Endodermal cell (in vitro differentiated cells): ENCODE measurements at regions not wholly inside any gene's neighbourhood (a gene's known extent, or its start where the extent isn't known, plus 50 kb on each side); places are given as distances from the start of the nearest gene placed in this dataset.
A peak's percentile ranks its signal among the peaks of the same experiment; 100 is the strongest.

ENCODE experiments used
- DNase-seq: peaks from one replicate; pipeline ENCODE4 v3.0.0-alpha.2; 2017
- H3K27ac ChIP-seq: 2 replicates; pipeline ENCODE4 v1.5.1; 2013; ENCODE audit warnings: mild to moderate bottlenecking, low read depth, low read length, moderate library complexity
- H3K27me3 ChIP-seq: 2 replicates; pipeline ENCODE4 v1.6.1; 2013; ENCODE audit warnings: mild to moderate bottlenecking, low read length, moderate library complexity; ENCODE audit not compliant: insufficient read depth, control insufficient read depth, poor library complexity, severe bottlenecking
- H3K36me3 ChIP-seq: 2 replicates; pipeline ENCODE4 v1.7.0; 2013; ENCODE audit warnings: mild to moderate bottlenecking, low read length, moderate library complexity; ENCODE audit not compliant: control insufficient read depth, insufficient read depth
- H3K4me1 ChIP-seq: one replicate; pipeline ENCODE4 v1.7.0; 2013; ENCODE audit warnings: low read length; ENCODE audit not compliant: control insufficient read depth, insufficient read depth
- H3K4me3 ChIP-seq: 2 replicates; pipeline ENCODE4 v1.5.1; 2013; ENCODE audit warnings: mild to moderate bottlenecking, low read length, moderate library complexity
- H3K9ac ChIP-seq: 2 replicates; pipeline ENCODE4 v1.6.1; 2013; ENCODE audit warnings: mild to moderate bottlenecking, low read length, moderate library complexity; ENCODE audit not compliant: poor library complexity, severe bottlenecking; ENCODE audit errors: extremely low read depth
- H3K9me3 ChIP-seq: 2 replicates; pipeline ENCODE4 v1.6.1; 2013; ENCODE audit warnings: mild to moderate bottlenecking, low read length, moderate library complexity; ENCODE audit not compliant: control insufficient read depth
- H3K27ac Mint-ChIP-seq: 2 replicates; pipeline ENCODE4 v1.8.0; 2020; ENCODE audit warnings: mixed read lengths
- H3K27me3 Mint-ChIP-seq: 2 replicates; pipeline ENCODE4 v1.8.0; 2021; ENCODE audit warnings: mild to moderate bottlenecking, mixed read lengths; ENCODE audit not compliant: insufficient read depth
- H3K36me3 Mint-ChIP-seq: 2 replicates; pipeline ENCODE4 v1.8.0; 2020; ENCODE audit warnings: low read depth, mixed read lengths
- H3K4me1 Mint-ChIP-seq: 2 replicates; pipeline ENCODE4 v1.8.0; 2020; ENCODE audit warnings: mixed read lengths
- H3K4me3 Mint-ChIP-seq: 2 replicates; pipeline ENCODE4 v1.8.0; 2020; ENCODE audit warnings: mild to moderate bottlenecking, moderate library complexity, mixed read lengths
- H3K9me3 Mint-ChIP-seq: 2 replicates; pipeline ENCODE4 v1.8.0; 2020; ENCODE audit warnings: mild to moderate bottlenecking, mixed read lengths
- WGBS, 2 experiments: methylation state at CpG; one replicate each; pipeline versions ENCODE4 v1.1.5 to v1.1.7; 2013; ENCODE audit warnings: missing lambda C conversion rate in 2 of 2, mixed read lengths in 1 of 2; ENCODE audit not compliant: insufficient coverage in 1 of 2, insufficient read length in 1 of 2; 5-methylcytosine and 5-hydroxymethylcytosine counted together
- TF ChIP-seq, protein P1 (sequence below): fragments of 200-600 bp; sonication (generic); conservative IDR thresholded peaks from 2 replicates; pipeline ENCODE4 v1.5.0; 2021; ENCODE audit warnings: antibody characterized with exemption, mild to moderate bottlenecking

DNA sequence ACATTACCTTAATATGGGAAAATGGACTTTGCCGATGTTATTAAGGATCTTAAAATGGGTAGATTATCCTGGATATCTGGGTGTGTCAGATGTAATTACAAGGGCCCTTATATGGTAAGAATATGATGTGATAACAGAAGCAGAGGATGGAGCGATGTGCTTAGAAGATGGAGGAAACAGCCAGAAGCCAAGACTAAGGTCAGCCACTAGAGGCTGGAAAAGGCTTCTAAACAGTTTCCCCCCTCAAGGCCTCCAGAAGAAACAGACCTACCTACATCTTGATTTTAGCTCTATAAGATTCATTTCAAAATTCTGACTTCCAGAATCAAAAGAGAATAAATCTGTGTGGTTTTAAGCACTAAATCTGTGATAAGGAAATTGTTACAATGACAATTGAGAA, 131.9 kb downstream of the CAAP1 start:
- 91% methylated on average over 2 of the region's 2 CpGs; no CpG with 5 or more reads in 1 of the 2 experiments for WGBS, 2 experiments
- no peaks in the 10 kb centered on the region for H3K27me3 ChIP-seq
- no peak for DNase-seq

DNA sequence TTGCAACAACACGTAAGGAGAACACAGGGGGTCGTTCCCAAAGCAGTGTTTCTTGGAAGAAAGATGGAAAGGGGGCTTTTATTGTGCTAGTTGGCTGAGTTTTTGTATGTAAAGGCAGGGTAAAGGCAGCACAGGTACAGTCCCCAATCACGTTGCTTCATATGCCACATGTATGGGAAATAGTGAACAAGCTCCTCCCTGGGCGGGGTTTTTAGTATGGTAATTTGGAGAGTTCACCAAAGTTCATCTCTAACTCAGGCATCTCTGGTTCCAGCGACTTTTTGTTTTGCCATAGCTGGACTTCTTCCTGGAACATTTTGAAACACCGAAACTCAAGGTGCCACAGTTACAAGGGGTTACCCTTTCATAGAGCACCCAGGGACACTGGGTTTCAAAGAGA, 133.9 kb downstream of the CAAP1 start:
- Histone ChIP-seq H3K4me1 (peaks cover 10% of the 10 kb centered on the region), H3K4me3 (no peak overlapping the region), H3K36me3 (no peaks in the 10 kb centered on the region), H3K9me3 (no peaks in the 10 kb centered on the region), H3K27ac (no peak overlapping the region), H3K9ac (no peak overlapping the region), H3K27me3 (no peaks in the 10 kb centered on the region)
- 72 to 93% methylated on average over 4 to 6 of the region's 6 CpGs for WGBS, 2 experiments
- no peak for DNase-seq
- H3K36me3 Mint-ChIP-seq: no peaks in the 10 kb centered on the region
- H3K9me3 Mint-ChIP-seq: no peaks in the 10 kb centered on the region
- no peaks in the 10 kb centered on the region for H3K27me3 Mint-ChIP-seq
- no peak overlapping the region for H3K27ac Mint-ChIP-seq
- H3K4me3 Mint-ChIP-seq: no peak overlapping the region
- TF ChIP-seq, protein P1, sequence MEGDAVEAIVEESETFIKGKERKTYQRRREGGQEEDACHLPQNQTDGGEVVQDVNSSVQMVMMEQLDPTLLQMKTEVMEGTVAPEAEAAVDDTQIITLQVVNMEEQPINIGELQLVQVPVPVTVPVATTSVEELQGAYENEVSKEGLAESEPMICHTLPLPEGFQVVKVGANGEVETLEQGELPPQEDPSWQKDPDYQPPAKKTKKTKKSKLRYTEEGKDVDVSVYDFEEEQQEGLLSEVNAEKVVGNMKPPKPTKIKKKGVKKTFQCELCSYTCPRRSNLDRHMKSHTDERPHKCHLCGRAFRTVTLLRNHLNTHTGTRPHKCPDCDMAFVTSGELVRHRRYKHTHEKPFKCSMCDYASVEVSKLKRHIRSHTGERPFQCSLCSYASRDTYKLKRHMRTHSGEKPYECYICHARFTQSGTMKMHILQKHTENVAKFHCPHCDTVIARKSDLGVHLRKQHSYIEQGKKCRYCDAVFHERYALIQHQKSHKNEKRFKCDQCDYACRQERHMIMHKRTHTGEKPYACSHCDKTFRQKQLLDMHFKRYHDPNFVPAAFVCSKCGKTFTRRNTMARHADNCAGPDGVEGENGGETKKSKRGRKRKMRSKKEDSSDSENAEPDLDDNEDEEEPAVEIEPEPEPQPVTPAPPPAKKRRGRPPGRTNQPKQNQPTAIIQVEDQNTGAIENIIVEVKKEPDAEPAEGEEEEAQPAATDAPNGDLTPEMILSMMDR: no peak
- peaks cover 20% of the 10 kb centered on the region for H3K4me1 Mint-ChIP-seq

More for the DNA sequence above, 131.9 kb downstream of the CAAP1 start:
- no peak overlapping the region for H3K27ac ChIP-seq
- H3K4me1 ChIP-seq: no peaks in the 10 kb centered on the region
- no peaks in the 10 kb centered on the region for H3K36me3 Mint-ChIP-seq
- no peak overlapping the region for H3K27ac Mint-ChIP-seq
- H3K4me1 Mint-ChIP-seq: peaks cover 2% of the 10 kb centered on the region
- TF ChIP-seq, protein P1: peak; percentile 52
- no peaks in the 10 kb centered on the region for H3K9me3 ChIP-seq
- no peaks in the 10 kb centered on the region for H3K36me3 ChIP-seq
- no peaks in the 10 kb centered on the region for H3K9me3 Mint-ChIP-seq
- no peak overlapping the region for H3K4me3 Mint-ChIP-seq
- H3K9ac ChIP-seq: no peak overlapping the region
- H3K4me3 ChIP-seq: no peak overlapping the region
- no peaks in the 10 kb centered on the region for H3K27me3 Mint-ChIP-seq

DNA sequence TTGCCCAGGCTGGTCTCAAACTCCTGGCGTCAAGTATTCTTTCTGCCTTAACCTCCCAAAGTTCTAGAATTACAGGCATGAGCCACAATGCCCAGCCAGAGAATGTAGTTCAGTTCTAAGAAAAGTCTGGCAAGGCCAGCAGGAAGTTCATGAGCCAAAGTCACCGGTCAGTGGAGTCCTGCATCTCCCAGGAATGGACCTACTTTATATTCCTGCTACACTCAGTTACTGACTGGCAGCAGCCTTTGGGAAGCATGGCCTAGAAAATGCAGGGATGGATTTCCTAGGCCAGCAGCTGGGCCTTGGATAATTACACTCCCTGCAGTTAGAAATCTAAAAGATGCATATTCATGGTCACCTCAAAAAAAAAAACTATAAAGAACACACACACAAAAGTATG, 135.7 kb downstream of the CAAP1 start:
- Histone ChIP-seq H3K36me3 (no peaks in the 10 kb centered on the region), H3K9me3 (no peaks in the 10 kb centered on the region), H3K4me3 (no peak overlapping the region), H3K4me1 (peaks cover 10% of the 10 kb centered on the region), H3K27me3 (no peaks in the 10 kb centered on the region), H3K9ac (no peak overlapping the region), H3K27ac (no peak overlapping the region)
- WGBS, 2 experiments: 90 to 93% methylated on average over 2 of the region's 2 CpGs
- Mint-ChIP-seq H3K4me3 (no peak overlapping the region), H3K27me3 (no peaks in the 10 kb centered on the region), H3K4me1 (peaks cover 24% of the 10 kb centered on the region), H3K9me3 (no peaks in the 10 kb centered on the region), H3K27ac (no peak overlapping the region), H3K36me3 (no peaks in the 10 kb centered on the region)
- TF ChIP-seq, protein P1: no peak
- DNase-seq: no peak
